Osteoblast (primary cell): ENCODE measurements at regions not wholly inside any gene's neighbourhood (a gene's known extent, or its start where the extent isn't known, plus 50 kb on each side); places are given as distances from the start of the nearest gene placed in this dataset.

ENCODE experiments used
- DNase-seq: peaks from one replicate; pipeline ENCODE4 v3.0.0; 2011; ENCODE audit warnings: low spot score, mixed read lengths; ENCODE audit not compliant: insufficient read length; ENCODE audit errors: missing footprints
- H2AFZ ChIP-seq: 2 replicates; pipeline ENCODE4 v1.6.0; 2011; ENCODE audit warnings: mild to moderate bottlenecking, low read length
- H3K27ac ChIP-seq: 2 replicates; pipeline ENCODE4 v1.5.1; 2011; ENCODE audit warnings: mild to moderate bottlenecking, low read depth, low read length, moderate library complexity
- H3K27me3 ChIP-seq: 2 replicates; pipeline ENCODE4 v1.6.0; 2012; ENCODE audit warnings: mild to moderate bottlenecking, control low read depth, inconsistent platforms, low read length, moderate library complexity; ENCODE audit not compliant: insufficient read depth
- H3K36me3 ChIP-seq: 2 replicates; pipeline ENCODE4 v1.5.1; 2011; ENCODE audit warnings: mild to moderate bottlenecking, low read length, control low read depth, moderate library complexity; ENCODE audit not compliant: insufficient read depth
- H3K4me1 ChIP-seq: 2 replicates; pipeline ENCODE4 v1.5.1; 2011; ENCODE audit warnings: mild to moderate bottlenecking, low read length, control low read depth, moderate library complexity; ENCODE audit not compliant: insufficient read depth
- H3K4me2 ChIP-seq: 2 replicates; pipeline ENCODE4 v1.6.0; 2011; ENCODE audit warnings: mild to moderate bottlenecking, low read length; ENCODE audit not compliant: insufficient read depth
- H3K4me3 ChIP-seq: fragments of 200-600 bp; sonication (generic); 3 replicates; pipeline ENCODE4 v1.5.1; 2012; ENCODE audit warnings: mild to moderate bottlenecking, low read length, inconsistent platforms; ENCODE audit not compliant: insufficient read depth
- H3K79me2 ChIP-seq: 2 replicates; pipeline ENCODE4 v1.6.0; 2012; ENCODE audit warnings: mild to moderate bottlenecking, low read length, control low read depth, inconsistent platforms; ENCODE audit not compliant: insufficient read depth
- H3K9me3 ChIP-seq: 2 replicates; pipeline ENCODE4 v1.5.1; 2011; ENCODE audit warnings: low read depth, low read length, control low read depth
- H4K20me1 ChIP-seq: 2 replicates; pipeline ENCODE4 v1.6.0; 2012; ENCODE audit warnings: mild to moderate bottlenecking, low read length, control low read depth; ENCODE audit not compliant: insufficient read depth
- TF ChIP-seq, protein P1 (sequence below): IDR thresholded peaks from 2 replicates; pipeline ENCODE4 v1.5.1; 2011; ENCODE audit warnings: mild to moderate bottlenecking, low read depth, low read length, moderate library complexity; ENCODE audit errors: extremely low read depth

DNA sequence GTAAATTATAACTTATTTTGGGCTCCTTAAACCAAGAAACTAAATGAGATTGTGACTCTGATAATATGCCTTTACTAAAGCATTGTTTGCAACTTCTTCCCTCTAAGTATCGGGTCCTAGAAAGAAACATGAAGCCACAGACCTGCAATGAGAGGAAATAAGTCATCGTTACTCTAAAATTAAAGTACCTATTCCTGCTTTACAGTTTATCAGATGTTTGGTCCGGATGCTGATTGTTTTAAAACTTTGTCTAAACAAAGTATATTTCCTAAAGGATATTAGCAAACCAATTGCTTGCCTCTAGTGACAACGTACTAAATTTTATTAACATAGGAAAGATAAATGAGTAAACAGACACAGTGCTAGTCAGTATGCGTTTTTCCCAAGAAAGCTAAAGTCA, 216.8 kb downstream of the GJA1 start:
- H3K4me3 ChIP-seq: no peak overlapping the region
- peak overlapping the region; percentile 26 for H3K27ac ChIP-seq
- no peak overlapping the region for H3K4me2 ChIP-seq

DNA sequence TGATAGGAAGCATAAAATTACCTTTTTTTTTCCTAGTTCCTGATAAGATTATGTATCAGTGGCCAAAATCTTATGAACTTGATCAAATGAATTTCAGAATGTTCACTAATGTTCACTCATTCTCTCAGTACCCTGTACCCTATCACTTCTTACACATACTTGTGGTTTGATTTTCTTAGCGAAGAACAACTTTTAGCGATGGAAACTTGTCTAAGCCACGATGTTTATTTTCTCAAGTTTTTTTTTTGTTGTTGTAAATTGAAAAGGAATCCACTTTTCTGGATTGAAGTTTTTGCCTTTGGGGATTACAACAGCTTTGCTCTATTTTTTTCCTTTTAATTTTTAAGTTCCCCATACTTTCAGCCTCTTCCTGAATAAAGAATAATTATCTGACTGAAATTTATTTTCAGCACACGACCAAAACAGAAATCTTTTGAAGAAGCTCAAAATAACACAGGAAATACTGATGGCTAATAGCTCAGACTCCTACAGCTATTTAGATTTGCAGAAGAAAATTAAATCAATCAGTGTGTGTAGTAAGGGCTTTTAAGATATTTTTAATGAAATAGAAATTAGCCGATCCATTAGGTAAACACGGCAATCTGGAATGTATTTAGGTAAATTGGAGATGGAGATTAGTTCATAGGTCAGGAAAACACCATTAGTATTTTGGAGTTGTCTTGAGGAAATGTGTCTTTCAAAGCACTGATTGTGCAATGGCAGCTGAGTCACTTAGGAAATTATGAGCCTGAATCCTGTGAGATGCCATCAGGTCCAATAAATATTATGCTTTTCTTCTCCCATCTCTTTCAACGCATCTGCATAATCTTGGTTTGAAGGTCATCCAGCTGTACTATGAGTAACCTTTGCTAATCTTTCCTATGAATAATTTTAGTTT, 217.5 kb downstream of the GJA1 start:
- Histone ChIP-seq H3K79me2 (no peaks in the 10 kb centered on the region), H3K27ac (peak overlapping the region; percentile 43), H3K36me3 (no peaks in the 10 kb centered on the region), H3K27me3 (no peaks in the 10 kb centered on the region), H3K4me2 (peak overlapping the region; percentile 4), H2AFZ (peak overlapping the region; percentile 45), H3K4me3 (no peak overlapping the region), H4K20me1 (no peaks in the 10 kb centered on the region), H3K4me1 (peaks cover 19% of the 10 kb centered on the region), H3K9me3 (no peaks in the 10 kb centered on the region)
- TF ChIP-seq, protein P1, sequence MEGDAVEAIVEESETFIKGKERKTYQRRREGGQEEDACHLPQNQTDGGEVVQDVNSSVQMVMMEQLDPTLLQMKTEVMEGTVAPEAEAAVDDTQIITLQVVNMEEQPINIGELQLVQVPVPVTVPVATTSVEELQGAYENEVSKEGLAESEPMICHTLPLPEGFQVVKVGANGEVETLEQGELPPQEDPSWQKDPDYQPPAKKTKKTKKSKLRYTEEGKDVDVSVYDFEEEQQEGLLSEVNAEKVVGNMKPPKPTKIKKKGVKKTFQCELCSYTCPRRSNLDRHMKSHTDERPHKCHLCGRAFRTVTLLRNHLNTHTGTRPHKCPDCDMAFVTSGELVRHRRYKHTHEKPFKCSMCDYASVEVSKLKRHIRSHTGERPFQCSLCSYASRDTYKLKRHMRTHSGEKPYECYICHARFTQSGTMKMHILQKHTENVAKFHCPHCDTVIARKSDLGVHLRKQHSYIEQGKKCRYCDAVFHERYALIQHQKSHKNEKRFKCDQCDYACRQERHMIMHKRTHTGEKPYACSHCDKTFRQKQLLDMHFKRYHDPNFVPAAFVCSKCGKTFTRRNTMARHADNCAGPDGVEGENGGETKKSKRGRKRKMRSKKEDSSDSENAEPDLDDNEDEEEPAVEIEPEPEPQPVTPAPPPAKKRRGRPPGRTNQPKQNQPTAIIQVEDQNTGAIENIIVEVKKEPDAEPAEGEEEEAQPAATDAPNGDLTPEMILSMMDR: no peak
- peak; percentile 51 for DNase-seq

More for the DNA sequence above, 216.8 kb downstream of the GJA1 start:
- Histone ChIP-seq H2AFZ (peak overlapping the region; percentile 45), H3K4me1 (peaks cover 26% of the 10 kb centered on the region), H3K79me2 (no peaks in the 10 kb centered on the region), H4K20me1 (no peaks in the 10 kb centered on the region), H3K9me3 (no peaks in the 10 kb centered on the region), H3K27me3 (no peaks in the 10 kb centered on the region), H3K36me3 (no peaks in the 10 kb centered on the region)
- DNase-seq: no peak
- TF ChIP-seq, protein P1: no peak

DNA sequence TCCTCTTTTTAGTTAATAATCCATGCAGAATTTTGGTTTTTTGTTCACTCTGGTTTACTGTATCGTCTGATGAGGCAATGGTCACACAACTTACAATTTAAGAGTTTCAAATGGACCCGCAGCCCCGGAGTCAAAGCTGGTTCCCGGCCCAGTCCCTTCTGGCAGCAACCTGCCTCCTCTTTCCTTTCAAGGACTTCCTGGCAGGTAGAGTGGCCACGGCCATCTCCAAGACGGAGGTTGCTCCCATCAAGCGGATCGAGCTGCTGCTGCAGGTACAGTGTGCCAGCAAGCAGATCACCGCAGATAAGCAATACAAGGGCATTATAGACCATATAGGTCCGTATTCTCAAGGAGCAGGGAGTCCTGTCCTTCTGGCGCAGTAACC, 218.2 kb downstream of the GJA1 start:
- no peaks in the 10 kb centered on the region for H4K20me1 ChIP-seq
- H3K27ac ChIP-seq: peak overlapping the region; percentile 43
- no peak overlapping the region for H2AFZ ChIP-seq
- DNase-seq: no peak
- no peaks in the 10 kb centered on the region for H3K36me3 ChIP-seq
- H3K4me1 ChIP-seq: peaks cover 16% of the 10 kb centered on the region
- TF ChIP-seq, protein P1: no peak
- no peak overlapping the region for H3K4me3 ChIP-seq
- H3K4me2 ChIP-seq: peak overlapping the region; percentile 4
- no peaks in the 10 kb centered on the region for H3K9me3 ChIP-seq
- H3K27me3 ChIP-seq: no peaks in the 10 kb centered on the region
- H3K79me2 ChIP-seq: no peaks in the 10 kb centered on the region

DNA sequence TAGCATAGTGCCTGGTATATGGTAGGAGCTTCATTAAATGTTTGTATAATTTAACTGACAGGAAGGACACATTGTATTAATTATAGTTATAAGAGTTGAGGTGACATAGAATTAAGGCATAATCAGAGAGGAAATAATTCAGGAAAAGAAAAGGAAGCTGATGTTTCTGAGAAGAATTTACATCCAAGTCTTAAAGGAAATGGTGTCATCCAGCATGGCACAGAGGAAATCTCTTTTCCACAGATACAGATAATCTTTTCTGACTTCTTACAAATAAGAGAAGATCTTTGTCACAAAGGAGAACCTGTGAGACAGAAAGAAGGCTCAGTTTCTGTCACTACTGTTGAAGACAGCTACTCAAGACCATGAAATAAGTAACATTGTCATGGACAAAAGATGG, 222.5 kb downstream of the GJA1 start:
- no peaks in the 10 kb centered on the region for H3K36me3 ChIP-seq
- no peaks in the 10 kb centered on the region for H3K79me2 ChIP-seq
- H2AFZ ChIP-seq: no peak overlapping the region
- TF ChIP-seq, protein P1: no peak
- no peak overlapping the region for H3K4me2 ChIP-seq
- no peak overlapping the region for H3K4me3 ChIP-seq
- no peaks in the 10 kb centered on the region for H4K20me1 ChIP-seq
- H3K27me3 ChIP-seq: no peaks in the 10 kb centered on the region
- H3K27ac ChIP-seq: no peak overlapping the region
- no peak for DNase-seq
- peaks cover 9% of the 10 kb centered on the region for H3K4me1 ChIP-seq
- H3K9me3 ChIP-seq: no peaks in the 10 kb centered on the region
